K562 (cell line): ENCODE measurements at regions not wholly inside any gene's neighbourhood (a gene's known extent, or its start where the extent isn't known, plus 50 kb on each side); places are given as distances from the start of the nearest gene placed in this dataset.
"Not testable (repeated sequence)": the region's sequence is repeated elsewhere in the genome, so short reads cannot be mapped to it uniquely, and the experiment has no call there.

ENCODE experiments used
- ATAC-seq: fragments of 200-7000 bp; cut with Tn5 transposase; 3 replicates; pipeline ENCODE4 v1.9.1; 2020; ENCODE audit warnings: moderate library complexity
- BruUV-seq: library from RNA; stranded (reverse); fragments of 400-500 nt; replicated peaks from 2 replicates; lab custom pipeline; 2021; lab: Mats Ljungman, UMichigan
- CTCF ChIA-PET: fragments of 300-600 bp; formaldehyde crosslinking; extraction: SDS; loops from one replicate; lab custom pipeline; 2021; ENCODE audit warnings: low intra/inter-chr PET ratio; lab: Yijun Ruan, JAX
- POLR2A ChIA-PET: fragments of 300-600, 350-650 bp; sonication (Branson Sonifier 250); formaldehyde crosslinking; extraction: SDS; loops from one replicate; lab custom pipeline; 2021; ENCODE audit warnings: antibody characterized with exemption, inconsistent platforms; lab: Yijun Ruan, JAX
- DNase-seq, 4 experiments: peaks; one replicate each; pipeline versions ENCODE4 v3.0.0 to v3.0.0-alpha.2; 2011 to 2018; ENCODE audit warnings: low spot score in 3 of 4, mixed read lengths in 3 of 4; ENCODE audit errors: extremely low read depth in 1 of 4
- FAIRE-seq: peaks from 2 replicates; lab custom pipeline; 2011; peaks lifted over from hg19 to GRCh38; lab: Jason Lieb, UNC
- H2AFZ ChIP-seq: 2 replicates; pipeline ENCODE4 v1.6.0; 2011; ENCODE audit warnings: low read depth, low read length, control low read depth, inconsistent platforms
- H3K27ac ChIP-seq: fragments of 200-600 bp; 3 replicates; pipeline ENCODE4 v1.8.0; 2011; ENCODE audit warnings: low read depth, mild to moderate bottlenecking, control low read depth, inconsistent platforms, low read length, moderate library complexity, mixed read lengths; ENCODE audit errors: extremely low read depth
- H3K27me3 ChIP-seq, 2 experiments: fragments of 300-600 bp in 1 of 2; 2 replicates in 1 of 2; 3 replicates in 1 of 2; pipeline versions ENCODE4 v1.6.0 to v1.8.0; 2011; ENCODE audit warnings: inconsistent platforms in 2 of 2, low read length in 2 of 2, mild to moderate bottlenecking in 1 of 2, mixed read lengths in 1 of 2, moderate library complexity in 1 of 2; ENCODE audit not compliant: control insufficient read depth in 2 of 2, insufficient read depth in 2 of 2
- H3K36me3 ChIP-seq: fragments of 300-600 bp; 3 replicates; pipeline ENCODE4 v1.8.0; 2011; ENCODE audit warnings: mild to moderate bottlenecking, low read length, inconsistent platforms; ENCODE audit not compliant: control insufficient read depth, insufficient read depth
- H3K4me1 ChIP-seq, 2 experiments: fragments of 200-600 bp in 1 of 2; replicated peaks in 1 of 2; 2 replicates in 1 of 2; 3 replicates in 1 of 2; pipeline versions ENCODE4 v1.5.1 to v1.8.0; 2011; ENCODE audit warnings: inconsistent platforms in 2 of 2, low read length in 2 of 2, mild to moderate bottlenecking in 1 of 2, mixed read lengths in 1 of 2, moderate library complexity in 1 of 2; ENCODE audit not compliant: control insufficient read depth in 2 of 2, insufficient read depth in 2 of 2
- H3K4me2 ChIP-seq: 2 replicates; pipeline ENCODE4 v1.6.1; 2011; ENCODE audit warnings: low read length, control low read depth, inconsistent platforms, mixed read lengths; ENCODE audit not compliant: insufficient read depth
- H3K4me3 ChIP-seq: fragments of 200-600 bp; sonication (generic), shearing (Covaris generic); 2 replicates; pipeline ENCODE4 v1.5.1; 2016; ENCODE audit warnings: control low read depth, inconsistent platforms
- H3K79me2 ChIP-seq: fragments of 200-600 bp; 3 replicates; pipeline ENCODE4 v1.8.0; 2011; ENCODE audit warnings: low read length, inconsistent platforms; ENCODE audit not compliant: control insufficient read depth, insufficient read depth
- H3K9ac ChIP-seq, 2 experiments: 2 replicates each; pipeline versions ENCODE4 v1.6.0 to v1.6.1; 2011; ENCODE audit warnings: low read depth in 2 of 2, low read length in 2 of 2, control low read depth in 1 of 2, inconsistent platforms in 1 of 2, mild to moderate bottlenecking in 1 of 2, mixed read lengths in 1 of 2; ENCODE audit not compliant: insufficient read depth in 1 of 2
- H3K9me1 ChIP-seq: one replicate; pipeline ENCODE4 v1.6.0; 2011; ENCODE audit warnings: inconsistent platforms, mild to moderate bottlenecking, low read length, moderate library complexity; ENCODE audit not compliant: control insufficient read depth, insufficient read depth
- H3K9me3 ChIP-seq: replicated peaks from 2 replicates; pipeline ENCODE4 v1.5.1; 2011; ENCODE audit warnings: low read depth, low read length, inconsistent platforms; ENCODE audit not compliant: control insufficient read depth, insufficient read depth
- H4K20me1 ChIP-seq: replicated peaks from 2 replicates; pipeline ENCODE4 v1.6.1; 2011; ENCODE audit warnings: low read length, inconsistent platforms, mixed read lengths; ENCODE audit not compliant: control insufficient read depth, insufficient read depth
- TOE1 ChIP-seq, 2 experiments: fragments of 450-650 bp in 1 of 2; sonication (generic) in 1 of 2; formaldehyde crosslinking in 1 of 2; IDR thresholded peaks; 2 replicates each; pipeline versions ENCODE4 v1.7.1 to v1.8.0; 2016 to 2022; ENCODE audit warnings: borderline replicate concordance in 2 of 2, mild to moderate bottlenecking in 2 of 2, antibody characterized with exemption in 1 of 2, inconsistent platforms in 1 of 2, low read depth in 1 of 2, missing genetic modification reagents in 1 of 2, moderate library complexity in 1 of 2
- WGBS: fragments of 100-300 bp; shearing (Covaris generic); methylation state at CpG from one replicate; pipeline ENCODE4 v1.1.6; 2016; ENCODE audit warnings: low coverage, mixed read lengths; ENCODE audit not compliant: insufficient coverage; ENCODE audit errors: missing lambda C conversion rate; 5-methylcytosine and 5-hydroxymethylcytosine counted together
- in situ Hi-C: fragments of 300-500 bp; cut with MboI; formaldehyde crosslinking; loops from 4 replicates; pipeline ENCODE4 v1.15.0; 2018; ENCODE audit warnings: inconsistent platforms, mixed read lengths
- intact Hi-C: fragments of 100-400 bp; cut with micrococcal nuclease; formaldehyde crosslinking; loops from 2 replicates; pipeline ENCODE4 v1.14.2; 2022
- TF ChIP-seq, protein P1 (sequence below): fragments of 450-650 bp; formaldehyde crosslinking; IDR thresholded peaks from 2 replicates; pipeline ENCODE4 v1.4.0; 2022; ENCODE audit warnings: missing genetic modification characterization
- TF ChIP-seq, protein P2 (sequence below): fragments of 450-650 bp; IDR thresholded peaks from 2 replicates; pipeline ENCODE4 v1.6.1; 2016; ENCODE audit warnings: borderline replicate concordance
- TF ChIP-seq, protein P3 (sequence below): fragments of 450-650 bp; formaldehyde crosslinking; IDR thresholded peaks from 2 replicates; pipeline ENCODE4 v1.4.0; 2022; ENCODE audit warnings: missing genetic modification characterization

- H3K36me3 ChIP-seq; H3K4me2 ChIP-seq; H3K9me3 ChIP-seq; H3K9me1 ChIP-seq; CTCF ChIA-PET; in situ Hi-C loops; DNase-seq; H4K20me1 ChIP-seq; FAIRE-seq; H2AFZ ChIP-seq; H3K9ac ChIP-seq; BruUV-seq; H3K79me2 ChIP-seq; ATAC-seq; H3K27me3 ChIP-seq; POLR2A ChIA-PET; intact Hi-C loops; H3K4me1 ChIP-seq; H3K4me3 ChIP-seq; H3K27ac ChIP-seq; TF ChIP-seq TOE1 (CRISPR knock-in tag; IDR thresholded peaks at IDR 0.05; ENCODE audit: borderline replicate concordance, low read depth): not testable (repeated sequence)
- WGBS = 38% methylated on average over 2 of the region's 2 CpGs
- TF ChIP-seq, protein P1, sequence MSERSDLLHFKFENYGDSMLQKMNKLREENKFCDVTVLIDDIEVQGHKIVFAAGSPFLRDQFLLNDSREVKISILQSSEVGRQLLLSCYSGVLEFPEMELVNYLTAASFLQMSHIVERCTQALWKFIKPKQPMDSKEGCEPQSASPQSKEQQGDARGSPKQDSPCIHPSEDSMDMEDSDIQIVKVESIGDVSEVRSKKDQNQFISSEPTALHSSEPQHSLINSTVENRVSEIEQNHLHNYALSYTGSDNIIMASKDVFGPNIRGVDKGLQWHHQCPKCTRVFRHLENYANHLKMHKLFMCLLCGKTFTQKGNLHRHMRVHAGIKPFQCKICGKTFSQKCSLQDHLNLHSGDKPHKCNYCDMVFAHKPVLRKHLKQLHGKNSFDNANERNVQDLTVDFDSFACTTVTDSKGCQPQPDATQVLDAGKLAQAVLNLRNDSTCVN = 0 out of 2 replicates have a peak, but pooled peaks have one; percentile 71
- TF ChIP-seq TOE1 (IDR thresholded peaks at IDR 0.05; ENCODE audit: borderline replicate concordance) = 0 out of 2 replicates have a peak, but pooled peaks have one; percentile 25
- TF ChIP-seq, protein P2, sequence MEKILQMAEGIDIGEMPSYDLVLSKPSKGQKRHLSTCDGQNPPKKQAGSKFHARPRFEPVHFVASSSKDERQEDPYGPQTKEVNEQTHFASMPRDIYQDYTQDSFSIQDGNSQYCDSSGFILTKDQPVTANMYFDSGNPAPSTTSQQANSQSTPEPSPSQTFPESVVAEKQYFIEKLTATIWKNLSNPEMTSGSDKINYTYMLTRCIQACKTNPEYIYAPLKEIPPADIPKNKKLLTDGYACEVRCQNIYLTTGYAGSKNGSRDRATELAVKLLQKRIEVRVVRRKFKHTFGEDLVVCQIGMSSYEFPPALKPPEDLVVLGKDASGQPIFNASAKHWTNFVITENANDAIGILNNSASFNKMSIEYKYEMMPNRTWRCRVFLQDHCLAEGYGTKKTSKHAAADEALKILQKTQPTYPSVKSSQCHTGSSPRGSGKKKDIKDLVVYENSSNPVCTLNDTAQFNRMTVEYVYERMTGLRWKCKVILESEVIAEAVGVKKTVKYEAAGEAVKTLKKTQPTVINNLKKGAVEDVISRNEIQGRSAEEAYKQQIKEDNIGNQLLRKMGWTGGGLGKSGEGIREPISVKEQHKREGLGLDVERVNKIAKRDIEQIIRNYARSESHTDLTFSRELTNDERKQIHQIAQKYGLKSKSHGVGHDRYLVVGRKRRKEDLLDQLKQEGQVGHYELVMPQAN = peak; percentile 17; the same call in 1 of the 2 replicates
- TF ChIP-seq, protein P3, sequence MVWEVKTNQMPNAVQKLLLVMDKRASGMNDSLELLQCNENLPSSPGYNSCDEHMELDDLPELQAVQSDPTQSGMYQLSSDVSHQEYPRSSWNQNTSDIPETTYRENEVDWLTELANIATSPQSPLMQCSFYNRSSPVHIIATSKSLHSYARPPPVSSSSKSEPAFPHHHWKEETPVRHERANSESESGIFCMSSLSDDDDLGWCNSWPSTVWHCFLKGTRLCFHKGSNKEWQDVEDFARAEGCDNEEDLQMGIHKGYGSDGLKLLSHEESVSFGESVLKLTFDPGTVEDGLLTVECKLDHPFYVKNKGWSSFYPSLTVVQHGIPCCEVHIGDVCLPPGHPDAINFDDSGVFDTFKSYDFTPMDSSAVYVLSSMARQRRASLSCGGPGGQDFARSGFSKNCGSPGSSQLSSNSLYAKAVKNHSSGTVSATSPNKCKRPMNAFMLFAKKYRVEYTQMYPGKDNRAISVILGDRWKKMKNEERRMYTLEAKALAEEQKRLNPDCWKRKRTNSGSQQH (CRISPR knock-in tag) = 0 out of 2 replicates have a peak, but pooled peaks have one; percentile 20
Measured at GRCh38 chr9:41781899-41782298, 347.3 kb downstream of the CNTNAP3B start.
